GM18502 (cell line): ENCODE measurements at regions not wholly inside any gene's neighbourhood (a gene's known extent, or its start where the extent isn't known, plus 50 kb on each side); places are given as distances from the start of the nearest gene placed in this dataset.
"Not testable (repeated sequence)": the region's sequence is repeated elsewhere in the genome, so short reads cannot be mapped to it uniquely, and the experiment has no call there.

ENCODE experiments used
- ATAC-seq: cut with Tn5 transposase; IDR thresholded peaks from one replicate; pipeline ENCODE4 v1.9.1; 2021; ENCODE audit warnings: mild to moderate bottlenecking; ENCODE audit not compliant: unreplicated experiment, poor library complexity

- no peak for ATAC-seq
Observed at GRCh38 chr5:12679731-12680130, 775.5 kb upstream of the CTNND2 start.

- ATAC-seq: no peak
Observed at GRCh38 chr5:12675959-12676358, 771.7 kb upstream of the CTNND2 start.

GRCh38 chr5:12672141-12672540 is 767.9 kb upstream of the CTNND2 start:
- ATAC-seq: no peak

- ATAC-seq: no peak
Observed at GRCh38 chr5:12669326-12669725, 765.1 kb upstream of the CTNND2 start.

- ATAC-seq: no peak
Observed at GRCh38 chr5:12668564-12668963, 764.3 kb upstream of the CTNND2 start.

- ATAC-seq: not testable (repeated sequence)
Observed at GRCh38 chr5:12667818-12668217, 763.6 kb upstream of the CTNND2 start.

GRCh38 chr5:12665772-12666171 is 761.5 kb upstream of the CTNND2 start:
- ATAC-seq: not testable (repeated sequence)

- ATAC-seq: no peak
Observed at GRCh38 chr5:12662545-12663314, 758.5 kb upstream of the CTNND2 start.

GRCh38 chr5:12661617-12662370 is 757.5 kb upstream of the CTNND2 start:
- no peak for ATAC-seq

GRCh38 chr5:12660279-12661107 is 756.2 kb upstream of the CTNND2 start:
- ATAC-seq: not testable (repeated sequence)

GRCh38 chr5:12659686-12660085 is 755.4 kb upstream of the CTNND2 start:
- ATAC-seq: no peak

GRCh38 chr5:12658871-12659446 is 754.7 kb upstream of the CTNND2 start:
- no peak for ATAC-seq

- not testable (repeated sequence) for ATAC-seq
Observed at GRCh38 chr5:12657914-12658474, 753.7 kb upstream of the CTNND2 start.

- ATAC-seq: no peak
Observed at GRCh38 chr5:12655675-12656074, 751.4 kb upstream of the CTNND2 start.

GRCh38 chr5:12652201-12652600 is 748.0 kb upstream of the CTNND2 start:
- no peak for ATAC-seq

GRCh38 chr5:12648558-12648957 is 744.3 kb upstream of the CTNND2 start:
- no peak for ATAC-seq

GRCh38 chr5:12647613-12648012 is 743.4 kb upstream of the CTNND2 start:
- no peak for ATAC-seq

- no peak for ATAC-seq
Observed at GRCh38 chr5:12645582-12645981, 741.3 kb upstream of the CTNND2 start.

GRCh38 chr5:12636209-12636608 is 732.0 kb upstream of the CTNND2 start:
- no peak for ATAC-seq

GRCh38 chr5:12626556-12626955 is 722.3 kb upstream of the CTNND2 start:
- ATAC-seq: no peak
